G401.6 (cell line): ENCODE measurements at regions not wholly inside any gene's neighbourhood (a gene's known extent, or its start where the extent isn't known, plus 50 kb on each side); places are given as distances from the start of the nearest gene placed in this dataset.

Experiments used
- FAIRE-seq: peaks from 2 replicates; lab custom pipeline; 2012; peaks lifted over from hg19 to GRCh38; lab: Jason Lieb, UNC

DNA sequence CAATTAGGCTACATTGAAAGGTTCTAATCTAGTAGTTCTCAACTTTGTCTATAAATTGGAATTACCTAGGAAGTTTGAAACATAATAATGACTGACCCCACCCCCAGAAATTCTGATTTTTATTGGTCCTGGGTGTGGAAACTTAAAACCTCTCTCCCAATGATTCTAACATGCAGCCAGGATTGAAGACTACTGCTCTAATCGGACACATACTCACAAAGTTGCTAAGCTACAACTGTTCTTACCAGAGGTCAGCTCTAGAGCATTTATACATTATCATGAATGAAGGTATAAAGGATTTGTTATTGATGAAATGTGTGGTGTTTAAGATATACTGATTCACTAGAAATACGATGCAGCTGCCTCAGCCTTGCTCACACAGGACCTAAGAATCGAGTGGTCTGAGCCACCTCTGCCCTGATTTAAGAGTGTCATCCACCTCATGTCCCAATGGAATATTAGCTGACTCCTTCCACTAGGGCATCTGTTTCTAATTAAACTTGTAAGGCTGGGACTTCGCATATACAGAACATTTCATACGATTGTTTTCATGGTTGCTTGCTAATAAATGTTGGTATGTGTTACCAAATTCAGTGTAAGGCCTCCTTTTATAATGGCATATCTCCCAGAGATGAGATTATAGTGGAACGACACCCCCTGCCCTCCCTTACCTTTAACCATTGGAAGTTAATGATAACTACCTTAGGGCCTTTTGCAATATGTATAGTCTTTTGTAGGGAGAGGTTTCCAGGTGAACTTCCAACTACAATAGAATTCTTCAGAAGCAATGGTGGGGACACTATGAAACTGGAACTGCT is 410.8 kb upstream of the PDE3A start:
- no peak for FAIRE-seq

GRCh38 chr12:19958389-19958788 is 409.9 kb upstream of the PDE3A start:
- no peak for FAIRE-seq

DNA sequence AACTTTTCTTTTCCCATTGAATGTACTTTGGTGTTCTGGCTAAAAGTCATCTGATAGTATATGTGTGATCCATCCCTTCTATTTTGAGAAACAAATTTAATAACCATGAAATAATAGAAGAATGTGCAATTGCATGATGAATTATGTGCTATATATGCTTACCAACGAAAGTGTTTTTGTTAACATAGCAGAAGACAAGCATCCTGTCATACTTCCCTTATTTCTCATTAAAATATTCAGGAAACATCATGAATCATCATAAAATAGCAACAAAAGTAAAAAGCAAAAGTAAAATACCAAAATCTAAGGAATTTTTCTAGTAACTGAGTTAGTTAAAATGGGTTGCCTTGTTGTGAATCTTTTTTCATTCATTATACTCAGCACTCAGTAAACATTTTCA is 409.0 kb upstream of the PDE3A start:
- FAIRE-seq = no peak

- no peak for FAIRE-seq
Observed at GRCh38 chr12:19960527-19960926, 407.8 kb upstream of the PDE3A start.

DNA sequence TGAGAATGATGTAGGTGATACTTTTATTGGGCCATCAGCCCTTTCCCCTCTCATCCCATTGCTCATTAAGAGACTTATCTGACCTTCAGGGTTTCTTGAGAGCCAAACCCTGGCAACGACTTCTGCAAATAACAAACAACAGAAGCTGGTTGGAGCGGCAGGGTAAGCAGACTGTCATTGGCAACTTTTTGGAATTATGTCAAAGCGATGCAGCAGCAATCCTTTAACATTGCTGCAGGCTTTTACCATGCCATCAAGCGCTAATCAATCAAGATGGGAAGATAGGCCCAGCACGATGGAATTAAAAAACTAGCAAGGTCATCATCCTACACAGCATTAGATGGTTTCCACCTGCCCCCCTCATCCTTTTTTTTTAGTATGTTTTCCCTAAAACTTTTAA is 406.1 kb upstream of the PDE3A start:
- FAIRE-seq = no peak

DNA sequence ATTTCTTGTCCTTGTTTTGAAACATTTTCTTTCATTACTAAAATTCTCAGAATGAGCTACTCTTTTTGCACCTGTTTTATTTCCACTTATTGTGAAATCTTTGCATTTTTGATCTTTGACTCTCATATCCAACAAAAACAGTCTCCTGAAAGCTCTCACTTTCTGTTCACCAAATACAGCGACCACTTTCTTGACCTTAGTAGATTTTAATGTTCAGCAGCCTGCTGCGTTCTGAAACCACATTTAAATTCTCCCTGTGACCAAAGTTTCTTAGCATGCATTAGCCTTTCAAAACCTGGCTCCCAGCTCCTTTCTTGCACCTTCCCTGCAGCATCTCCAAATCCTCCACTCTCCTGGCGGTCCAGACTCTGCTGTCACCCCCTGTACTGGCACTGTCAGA is 404.4 kb upstream of the PDE3A start:
- no peak for FAIRE-seq

DNA sequence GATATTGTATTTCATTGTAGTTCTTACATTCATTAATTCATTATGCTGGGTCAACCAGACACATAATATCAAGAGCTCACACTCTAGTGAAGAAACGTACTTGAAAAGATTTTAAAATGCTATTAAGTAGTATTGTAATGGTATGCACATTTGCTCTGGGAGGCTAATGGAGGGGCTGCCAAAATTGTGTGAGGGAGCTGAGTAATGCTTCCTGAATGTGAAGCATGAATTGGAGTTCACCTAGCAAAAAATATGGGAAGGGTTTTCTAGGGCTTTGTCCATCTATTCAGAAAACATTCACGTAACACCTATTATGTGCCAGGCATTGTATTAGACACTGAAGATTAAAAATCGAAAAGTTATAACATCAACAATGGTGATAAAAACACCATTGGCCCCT is 403.8 kb upstream of the PDE3A start:
- FAIRE-seq = no peak

GRCh38 chr12:19965196-19966038 is 402.9 kb upstream of the PDE3A start:
- no peak for FAIRE-seq

GRCh38 chr12:19967001-19967400 is 401.3 kb upstream of the PDE3A start:
- FAIRE-seq = no peak

- FAIRE-seq = no peak
Observed at GRCh38 chr12:19967431-19967830, 400.9 kb upstream of the PDE3A start.

DNA sequence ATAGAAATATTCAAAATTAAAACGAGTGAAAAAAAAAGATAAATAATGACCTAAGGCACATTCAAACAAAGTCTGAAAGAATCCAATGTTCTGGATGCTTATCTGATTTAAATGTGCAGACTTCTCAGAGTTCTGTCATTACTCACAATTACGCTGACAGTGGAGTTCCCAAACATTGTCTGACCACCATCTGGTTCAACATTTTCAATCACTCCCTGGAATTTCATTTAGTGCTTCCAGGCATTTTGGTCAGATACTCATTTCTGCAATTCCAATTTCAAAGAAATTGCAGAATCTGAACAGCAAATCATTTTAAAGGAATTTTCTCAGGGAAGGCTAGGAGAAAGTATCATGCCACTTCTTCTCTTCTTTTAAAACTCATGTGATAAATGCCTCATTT is 398.2 kb upstream of the PDE3A start:
- FAIRE-seq = no peak

- no peak for FAIRE-seq
Observed at GRCh38 chr12:19970821-19971220, 397.5 kb upstream of the PDE3A start.

GRCh38 chr12:19971361-19972280 is 396.7 kb upstream of the PDE3A start:
- FAIRE-seq = no peak

- FAIRE-seq = no peak
Observed at GRCh38 chr12:19972325-19973288, 395.7 kb upstream of the PDE3A start.

DNA sequence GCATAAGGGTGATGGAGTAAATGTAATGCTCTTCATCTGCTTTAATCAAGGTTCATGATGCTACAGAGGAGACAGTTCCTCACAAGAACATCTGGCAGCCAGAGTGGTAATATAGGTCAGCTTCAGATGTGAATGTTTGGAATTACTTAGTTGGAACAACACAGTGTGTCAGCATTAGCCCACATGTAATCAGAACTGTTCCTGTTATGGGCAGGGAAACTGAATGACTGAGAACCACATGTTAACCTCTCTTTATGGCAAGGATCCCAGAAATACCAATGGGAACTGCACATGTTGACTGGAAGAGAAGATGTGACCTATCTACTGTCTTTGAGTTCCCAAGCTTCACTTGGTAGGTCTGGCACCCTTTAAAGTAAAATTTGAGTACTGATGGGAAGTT is 390.1 kb upstream of the PDE3A start:
- no peak for FAIRE-seq

- FAIRE-seq = no peak
Observed at GRCh38 chr12:19979584-19979983, 388.8 kb upstream of the PDE3A start.

DNA sequence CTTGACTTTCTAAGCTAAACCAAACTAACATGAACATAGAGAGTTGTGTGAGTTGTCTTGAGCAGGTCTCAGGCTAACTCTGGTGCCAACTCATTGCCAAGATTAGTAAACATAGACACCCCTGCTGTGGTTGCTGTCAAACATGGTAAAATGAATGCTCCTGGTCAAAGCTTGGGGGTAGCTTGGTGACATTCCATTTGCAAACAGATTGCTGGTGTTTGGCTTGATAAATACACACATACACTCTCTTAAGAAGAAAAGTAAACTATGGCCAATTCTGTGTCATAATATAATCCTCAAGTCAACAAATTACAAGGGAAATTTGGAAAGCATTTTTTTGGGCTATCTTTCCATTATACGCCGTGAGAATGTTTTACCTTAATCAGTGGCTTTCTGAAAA is 386.4 kb upstream of the PDE3A start:
- FAIRE-seq = no peak

- FAIRE-seq = no peak
Observed at GRCh38 chr12:19988001-19988400, 380.3 kb upstream of the PDE3A start.

DNA sequence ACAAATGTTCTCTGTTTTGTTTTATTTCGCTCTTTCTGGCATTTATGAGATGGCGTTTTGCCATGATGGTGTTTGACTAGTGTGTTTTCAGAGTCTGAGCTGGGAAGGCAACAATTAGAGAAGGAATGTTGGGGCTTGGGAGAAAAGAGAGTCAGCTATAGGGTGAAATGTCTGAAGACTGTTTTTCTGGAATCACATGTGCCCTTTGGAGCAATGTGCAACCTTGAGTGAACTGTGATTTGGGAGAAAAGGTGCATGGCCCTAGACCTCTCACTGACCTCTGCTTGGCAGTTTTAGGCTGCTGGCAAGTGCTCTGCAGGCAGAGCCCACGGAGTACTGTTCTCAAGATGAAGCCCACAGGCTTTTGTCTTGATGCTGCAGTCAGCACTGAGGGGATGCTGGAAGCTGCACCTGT is 379.9 kb upstream of the PDE3A start:
- FAIRE-seq = no peak

GRCh38 chr12:19988948-19989347 is 379.4 kb upstream of the PDE3A start:
- FAIRE-seq = no peak

DNA sequence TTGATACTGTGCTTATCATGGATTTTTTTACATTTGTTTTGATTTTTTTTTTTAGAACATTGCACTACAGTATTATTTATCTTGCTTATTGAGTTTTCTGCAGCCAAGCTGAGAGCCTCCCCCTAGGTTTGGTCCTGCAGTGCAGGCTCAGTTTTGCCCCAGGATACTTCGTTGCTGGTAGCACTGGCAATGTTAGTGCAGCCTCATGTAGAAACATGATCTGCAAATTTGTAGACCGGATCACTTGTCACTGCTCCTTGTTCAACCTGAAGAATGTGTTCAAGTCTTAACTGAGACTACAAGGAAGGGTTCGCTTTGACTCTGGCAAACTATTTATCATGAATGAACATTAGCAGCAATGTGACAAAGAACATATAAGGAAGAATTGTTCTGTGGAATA is 377.2 kb upstream of the PDE3A start:
- no peak for FAIRE-seq
